NCI-H2081 treated with DMSO at 0.1 percent for 48 hours (cell line): ENCODE measurements at regions not wholly inside any gene's neighbourhood (a gene's known extent, or its start where the extent isn't known, plus 50 kb on each side); places are given as distances from the start of the nearest gene placed in this dataset.
"Not testable (repeated sequence)": the region's sequence is repeated elsewhere in the genome, so short reads cannot be mapped to it uniquely, and the experiment has no call there.

Source experiments
- DNase-seq: peaks from one replicate; lab custom pipeline; 2025; lab: John Stamatoyannopoulos, UW

GRCh38 chr14:30072454-30072853, 144.8 kb upstream of the PRKD1 start:
- not testable (repeated sequence) for DNase-seq

GRCh38 chr14:30077946-30078345, 150.3 kb upstream of the PRKD1 start:
- DNase-seq = no peak

DNA sequence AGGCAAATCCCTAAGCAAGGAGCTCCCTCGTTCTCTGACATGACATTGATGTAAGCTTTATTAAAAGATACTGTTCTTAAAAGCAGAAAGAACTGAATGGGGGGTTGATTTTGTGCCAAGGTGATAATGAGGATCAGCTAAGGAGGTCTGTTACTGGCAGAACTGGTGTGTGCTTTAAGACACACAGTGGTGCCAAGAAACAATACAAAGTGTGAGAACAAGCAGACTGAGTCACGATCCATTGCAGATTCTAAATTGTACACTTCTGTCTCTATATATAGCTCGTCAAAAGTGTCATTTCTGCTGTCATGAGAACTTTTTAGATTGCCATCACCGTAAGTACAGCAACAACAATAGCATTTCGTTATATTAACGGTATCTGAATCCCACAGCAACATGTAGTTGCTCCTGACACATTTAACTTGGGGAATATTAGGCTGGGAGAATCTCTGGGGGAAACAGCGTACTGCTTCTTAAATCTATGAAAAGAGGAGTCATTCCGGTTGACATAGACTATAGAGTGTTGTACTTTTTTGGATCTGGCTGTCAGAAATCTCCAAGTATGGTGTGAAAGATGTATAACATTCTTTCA, 151.3 kb upstream of the PRKD1 start:
- no peak for DNase-seq

GRCh38 chr14:30082486-30082885, 154.8 kb upstream of the PRKD1 start:
- no peak for DNase-seq

DNA sequence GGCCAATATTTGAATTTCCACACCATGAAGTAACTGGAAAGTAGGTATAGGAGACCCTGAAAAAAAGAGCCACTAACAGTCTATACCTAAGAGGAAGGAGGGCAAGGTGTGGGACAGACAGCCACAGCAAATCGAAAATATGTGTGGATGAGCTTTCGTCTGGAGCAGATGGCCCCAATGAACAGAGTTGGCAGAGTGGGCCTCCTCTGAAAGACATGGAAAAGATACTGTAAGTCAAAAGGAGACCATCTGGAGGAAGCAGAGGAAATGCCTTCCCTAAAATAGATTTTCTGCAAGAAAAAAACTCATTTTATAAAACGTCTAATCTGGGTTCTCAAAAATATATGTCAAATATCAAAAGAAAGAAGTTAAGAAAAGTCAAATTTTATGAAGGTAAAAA, 157.2 kb upstream of the PRKD1 start:
- no peak for DNase-seq

DNA sequence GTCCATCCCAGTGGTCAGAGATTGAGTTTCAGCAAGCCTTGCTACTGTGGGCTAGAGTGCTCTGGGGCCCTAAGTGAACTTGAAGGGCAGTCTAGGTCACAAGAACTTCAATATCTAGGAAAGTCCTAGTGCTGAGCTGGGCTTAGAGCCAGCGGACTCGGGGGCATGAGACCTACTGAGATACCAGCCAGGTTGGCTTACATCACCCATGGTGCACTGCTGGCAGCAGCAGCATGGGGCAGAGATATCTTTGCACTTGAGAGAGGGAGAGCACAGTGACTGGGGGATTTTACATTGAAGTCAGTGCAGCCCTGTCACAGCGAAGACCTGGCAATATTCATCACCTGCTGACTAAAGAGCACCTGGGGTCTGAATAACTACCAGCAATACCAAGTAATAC, 158.3 kb upstream of the PRKD1 start:
- DNase-seq = no peak

- no peak for DNase-seq
Observed at GRCh38 chr14:30088620-30089019, 161.0 kb upstream of the PRKD1 start.

- no peak for DNase-seq
Observed at GRCh38 chr14:30108975-30109700, 181.5 kb upstream of the PRKD1 start.

DNA sequence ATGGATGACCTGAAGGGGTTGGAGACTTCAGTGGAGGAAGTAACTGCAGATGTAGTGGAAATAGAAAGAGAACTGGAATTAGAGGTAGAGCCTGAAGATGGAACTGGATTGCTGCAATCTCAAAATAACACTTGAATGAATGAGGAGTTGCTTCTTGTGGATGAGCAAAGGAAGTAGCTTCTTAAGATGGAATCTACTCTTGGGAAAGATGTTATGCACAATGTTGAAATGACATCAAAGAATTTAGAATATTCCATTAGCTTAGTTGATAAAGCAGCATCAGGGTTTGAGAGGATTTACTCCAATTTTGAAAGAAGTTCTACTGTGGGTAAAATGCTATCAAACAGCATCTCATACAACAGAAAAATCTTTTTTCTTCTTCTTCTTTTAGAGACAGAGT, 186.4 kb upstream of the PRKD1 start:
- DNase-seq = no peak

GRCh38 chr14:30115756-30116155, 188.1 kb upstream of the PRKD1 start:
- no peak for DNase-seq

- no peak for DNase-seq
Observed at GRCh38 chr14:30118992-30119640, 191.5 kb upstream of the PRKD1 start.

DNA sequence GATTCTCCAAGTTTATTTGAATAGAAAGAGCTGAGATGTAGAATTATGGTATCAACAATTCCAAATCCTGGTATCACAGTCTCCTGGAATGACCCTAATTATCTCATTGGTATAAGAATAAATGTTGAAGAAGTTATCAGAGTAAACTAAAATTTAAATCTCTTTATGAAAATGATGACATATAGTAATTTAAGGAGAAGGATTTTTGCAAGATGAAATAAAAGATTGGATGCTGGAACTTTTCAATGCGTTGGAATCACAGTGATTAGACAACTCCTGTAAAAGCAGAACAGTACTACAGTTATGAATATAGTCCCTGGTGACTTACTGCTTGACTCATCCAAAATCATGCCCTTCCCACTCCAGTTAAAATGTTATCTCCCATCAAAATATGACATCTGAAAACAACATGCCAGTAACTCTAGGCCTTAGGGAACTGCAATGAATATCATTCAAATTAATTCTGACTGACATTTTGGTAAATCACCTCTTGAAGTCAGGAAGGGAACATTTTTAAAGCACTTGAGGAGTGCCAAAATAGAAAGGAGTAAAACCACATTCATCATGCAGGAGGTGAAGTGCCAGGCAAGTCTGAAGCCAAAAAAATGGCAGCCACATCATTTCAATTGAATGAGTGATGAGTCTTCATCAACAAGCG, 197.8 kb upstream of the PRKD1 start:
- DNase-seq = no peak

- DNase-seq = no peak
Observed at GRCh38 chr14:30129807-30130206, 202.2 kb upstream of the PRKD1 start.

DNA sequence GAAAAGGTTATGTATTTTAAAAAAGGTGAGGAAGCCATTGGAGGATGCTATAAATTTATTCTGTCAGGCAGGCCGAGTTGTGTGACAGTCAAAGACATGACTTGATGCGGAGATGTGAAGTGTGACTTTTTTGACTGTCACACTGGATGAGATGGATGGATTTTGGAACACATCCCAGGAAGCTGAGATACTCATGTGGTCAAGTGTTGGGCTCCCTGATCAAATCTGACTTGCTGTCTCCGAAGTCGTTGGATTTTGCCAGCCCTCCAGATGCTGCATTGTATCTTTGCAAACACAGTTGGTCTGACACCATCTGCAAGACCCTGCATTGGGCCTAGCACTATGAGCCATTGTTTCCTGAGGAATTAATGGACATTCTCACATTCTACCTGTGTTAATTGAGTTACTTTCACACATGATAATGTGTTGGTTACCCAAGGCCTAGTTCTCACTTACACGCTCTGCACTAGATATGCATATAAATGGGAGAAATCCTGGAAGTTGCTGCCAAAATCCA, 204.0 kb upstream of the PRKD1 start:
- DNase-seq = no peak

DNA sequence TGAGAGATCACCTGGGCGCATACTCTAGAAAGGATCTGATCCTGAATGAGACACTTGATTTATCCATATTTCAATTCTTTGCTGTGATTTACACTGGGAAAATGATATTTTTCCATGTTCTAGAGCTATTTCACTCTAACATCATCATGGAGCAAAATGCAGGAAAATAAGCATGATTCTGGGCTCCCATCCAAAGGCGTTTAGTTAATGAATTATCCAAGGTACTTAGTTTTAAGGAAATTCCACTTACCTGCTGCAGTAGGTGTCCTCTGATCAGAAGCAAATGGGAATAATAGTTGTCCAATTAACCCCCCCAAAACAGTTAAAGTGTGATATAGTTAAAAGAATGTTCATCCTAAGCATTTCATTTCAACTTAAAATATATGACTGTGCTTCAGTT, 204.5 kb upstream of the PRKD1 start:
- DNase-seq = no peak

DNA sequence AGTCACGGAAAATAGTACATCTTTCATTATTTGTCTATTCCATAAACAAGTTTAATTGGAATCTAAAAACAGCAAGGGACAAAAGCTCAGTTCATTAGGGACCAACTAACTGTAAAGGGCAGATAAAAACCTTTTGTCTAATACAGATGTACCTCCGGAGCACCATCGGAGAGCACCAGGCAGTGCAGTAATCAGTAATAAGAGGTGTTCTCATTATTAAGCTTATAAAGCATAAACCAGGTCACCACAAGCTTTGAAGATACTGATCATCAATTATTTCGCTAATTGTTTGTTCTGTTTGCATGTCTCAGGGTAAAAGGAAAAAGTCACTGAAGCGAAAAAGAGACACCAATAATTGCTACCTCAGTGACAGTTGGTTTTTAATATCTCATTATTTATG, 207.3 kb upstream of the PRKD1 start:
- no peak for DNase-seq

GRCh38 chr14:30138567-30138966, 210.9 kb upstream of the PRKD1 start:
- no peak for DNase-seq

DNA sequence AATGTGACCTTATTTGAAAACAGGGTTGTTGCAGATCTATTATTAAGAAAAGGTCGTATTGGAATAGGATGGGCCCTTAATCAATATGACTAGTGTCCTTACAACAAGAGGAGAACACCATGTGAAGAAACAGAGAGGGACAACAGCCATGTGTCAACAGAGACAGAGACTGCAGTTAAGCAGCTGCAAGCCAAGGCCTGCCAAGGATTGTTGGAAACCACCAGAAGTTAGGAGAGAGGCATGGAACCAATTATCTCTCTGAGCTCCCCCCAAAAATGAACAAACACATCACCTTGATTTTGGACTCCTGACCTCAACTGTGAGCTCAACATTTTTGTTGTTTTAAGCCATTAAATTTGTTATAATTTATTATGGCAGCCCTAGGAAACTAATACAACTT, 214.6 kb upstream of the PRKD1 start:
- no peak for DNase-seq

DNA sequence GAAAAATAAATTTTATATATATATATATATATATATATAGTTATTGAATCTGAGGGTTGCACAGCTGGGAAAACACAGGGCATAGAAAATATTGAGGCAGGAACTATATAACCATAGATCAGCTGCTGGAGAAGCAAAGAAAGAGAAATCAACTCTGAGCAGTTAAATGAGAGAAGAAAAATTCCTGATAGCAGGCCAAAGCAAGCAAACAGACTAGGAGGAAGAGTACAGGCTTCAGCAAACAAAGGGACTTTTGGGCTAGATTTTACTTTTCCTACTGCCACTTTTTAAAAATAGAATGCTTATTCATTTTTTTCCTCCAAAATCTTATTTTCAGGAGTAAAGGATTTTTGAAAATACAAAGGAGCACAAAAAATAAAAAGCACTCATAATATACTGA, 216.0 kb upstream of the PRKD1 start:
- no peak for DNase-seq

DNA sequence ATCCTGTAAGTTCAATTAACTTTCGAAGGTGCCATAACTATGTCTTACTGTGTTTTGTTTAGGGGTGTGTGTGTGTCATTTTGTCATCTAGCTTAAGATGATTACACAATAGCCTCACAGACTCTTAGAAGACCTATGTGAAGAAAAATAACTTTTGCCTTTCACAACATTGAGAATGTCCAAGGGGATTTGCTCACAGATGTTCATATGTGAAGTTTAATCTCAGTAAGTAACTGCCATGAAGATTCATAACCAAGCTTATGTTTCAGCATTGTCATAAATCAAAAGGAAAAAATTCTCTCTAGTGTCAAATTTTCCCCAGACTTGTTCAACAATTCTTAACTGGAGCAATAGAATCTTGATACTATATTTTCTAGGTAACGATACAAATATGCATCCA, 226.1 kb upstream of the PRKD1 start:
- no peak for DNase-seq

GRCh38 chr14:30156571-30156970, 228.9 kb upstream of the PRKD1 start:
- no peak for DNase-seq

DNA sequence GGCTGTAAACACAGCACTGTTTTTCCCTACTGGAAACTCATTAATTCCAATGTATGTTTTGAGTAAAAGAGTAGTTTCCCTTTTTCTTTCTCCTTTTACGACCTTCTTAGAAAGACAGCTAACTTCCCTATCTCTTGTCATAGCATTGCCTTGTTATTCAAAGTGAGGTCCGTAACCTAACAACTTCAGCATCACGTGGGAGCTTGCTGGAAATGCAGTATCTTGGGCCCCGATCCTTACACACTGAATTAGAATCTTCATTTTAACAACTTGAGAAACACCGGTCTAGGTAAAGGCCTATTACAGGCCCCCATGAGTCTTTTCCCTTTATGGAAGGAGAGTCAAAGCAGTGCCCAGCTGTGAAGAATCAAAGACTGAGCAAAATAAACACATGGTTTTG, 230.7 kb upstream of the PRKD1 start:
- DNase-seq = no peak

- no peak for DNase-seq
Observed at GRCh38 chr14:30159374-30159773, 231.7 kb upstream of the PRKD1 start.
